GM18505 (cell line): ENCODE measurements at regions not wholly inside any gene's neighbourhood (a gene's known extent, or its start where the extent isn't known, plus 50 kb on each side); places are given as distances from the start of the nearest gene placed in this dataset.

Experiments used
- ATAC-seq: cut with Tn5 transposase; IDR thresholded peaks from one replicate; pipeline ENCODE4 v1.9.1; 2021; ENCODE audit not compliant: unreplicated experiment
- POLR2A ChIP-seq: IDR thresholded peaks from 4 replicates; pipeline ENCODE4 v1.6.1; 2011; ENCODE audit warnings: borderline replicate concordance; ENCODE audit not compliant: insufficient read depth, insufficient read length; ENCODE audit errors: extremely low read depth

DNA sequence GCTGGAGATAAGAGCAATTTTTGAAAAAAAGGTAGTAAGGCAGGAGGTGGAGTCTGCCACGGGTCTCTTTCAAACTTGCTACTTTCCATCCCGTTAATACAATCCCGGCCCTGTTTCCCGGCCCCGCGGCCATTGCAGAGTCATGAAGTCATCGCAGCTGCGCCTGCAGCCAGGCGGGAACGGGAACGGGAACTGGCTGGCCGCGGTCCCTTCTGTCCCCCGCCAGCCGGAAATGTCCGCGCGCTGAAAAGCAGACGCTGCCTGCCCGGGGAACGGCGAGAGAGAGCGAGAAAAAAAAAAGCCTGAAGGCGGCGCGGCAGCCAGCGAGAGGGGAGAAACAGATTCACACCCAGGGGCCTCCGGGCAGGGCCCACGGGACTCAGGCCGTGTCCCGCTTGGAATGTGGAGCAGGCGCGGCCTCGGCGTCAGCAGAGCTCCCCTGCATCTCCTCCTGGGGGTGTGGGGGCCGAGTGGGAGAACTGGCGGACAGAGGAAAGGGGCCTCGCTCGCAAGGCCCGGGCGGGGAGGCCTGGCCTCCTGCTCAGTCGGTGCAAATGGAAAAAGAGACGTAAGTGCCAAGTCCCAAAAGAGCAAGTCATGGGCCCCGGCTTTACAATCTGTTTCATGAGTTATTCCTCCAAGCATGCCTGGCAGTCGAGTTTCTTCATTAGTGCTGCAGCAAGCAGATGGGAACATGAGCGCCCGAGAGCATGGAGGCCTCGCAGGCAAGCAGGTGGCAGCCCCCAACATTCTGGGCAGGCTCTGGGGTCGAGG, 201.2 kb upstream of the GAS1 start:
- ATAC-seq, result no peak
- no peak for TF ChIP-seq POLR2A

DNA sequence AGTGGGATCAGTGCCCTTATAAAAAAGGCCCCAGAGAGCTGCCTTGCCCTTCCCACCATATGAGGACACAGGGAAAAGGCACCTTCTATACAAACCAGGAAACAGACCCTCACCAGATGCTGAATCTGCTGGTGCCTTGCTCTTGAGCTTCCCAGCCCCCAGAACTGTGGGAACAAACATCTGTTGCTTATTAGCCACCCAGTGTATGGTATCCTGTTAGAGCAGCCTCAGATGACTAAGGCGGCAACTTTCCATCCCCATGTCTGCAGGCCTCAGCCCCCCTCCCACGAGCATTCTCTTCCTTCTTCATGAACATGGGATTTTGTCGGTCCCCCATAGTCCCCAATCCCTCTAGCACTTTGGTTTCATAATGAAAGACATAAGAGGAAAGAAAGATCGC, 202.5 kb upstream of the GAS1 start:
- TF ChIP-seq POLR2A, result no peak
- ATAC-seq, result no peak

- TF ChIP-seq POLR2A, result no peak
- ATAC-seq, result no peak
Observed at GRCh38 chr9:87152256-87152655, 204.9 kb upstream of the GAS1 start.

DNA sequence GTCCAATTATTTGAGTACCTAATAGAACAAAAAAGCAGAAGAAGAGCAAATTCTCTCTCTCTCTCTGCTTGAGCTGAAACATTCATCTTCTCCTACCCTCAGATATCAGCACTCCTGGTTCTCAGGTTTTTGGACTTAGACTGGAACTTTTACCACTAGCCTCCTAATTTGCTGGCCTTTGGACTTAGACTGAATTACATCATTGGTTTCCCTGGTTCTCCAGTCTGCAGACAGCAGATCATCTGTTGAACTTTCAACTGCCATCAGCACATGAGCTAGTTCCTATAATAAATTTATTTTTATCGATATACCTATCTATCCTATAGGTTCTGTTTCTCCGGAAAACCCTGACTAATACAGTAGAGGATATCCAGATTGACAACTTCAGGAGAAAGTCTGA, 208.9 kb upstream of the GAS1 start:
- ATAC-seq, result no peak

DNA sequence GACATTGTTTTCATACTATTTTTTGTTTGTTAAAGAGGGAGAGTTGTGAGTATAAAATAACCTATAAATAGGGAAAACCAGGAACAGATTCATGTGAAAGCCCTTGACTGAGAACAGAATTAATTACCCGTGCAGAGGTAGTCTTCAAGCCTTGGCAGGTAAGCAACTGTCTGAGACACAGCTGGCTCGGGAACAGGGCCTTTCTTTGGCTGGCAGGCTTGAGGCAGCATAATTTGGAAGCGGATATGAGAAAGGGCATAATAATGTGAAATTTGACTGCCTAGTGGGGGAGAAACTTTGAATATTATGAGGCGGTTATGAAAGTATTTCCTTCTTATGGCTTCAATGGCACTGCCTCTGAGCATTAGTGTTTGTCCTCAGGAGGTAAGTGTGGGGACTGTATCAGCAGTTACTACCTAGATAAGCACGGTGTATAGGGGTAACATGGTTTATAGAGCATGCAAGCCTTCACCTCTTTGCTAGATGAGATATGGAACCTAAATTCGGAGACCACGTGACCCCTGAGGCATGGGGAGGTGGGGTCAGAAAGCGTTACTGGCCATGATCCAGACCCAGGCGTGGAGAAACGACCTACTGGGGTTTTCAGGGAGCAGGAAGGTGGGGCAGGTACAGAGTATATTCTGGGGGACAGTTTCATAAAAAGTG, 210.2 kb upstream of the GAS1 start:
- TF ChIP-seq POLR2A, result no peak
- ATAC-seq, result no peak

More for the DNA sequence above, 208.9 kb upstream of the GAS1 start:
- TF ChIP-seq POLR2A, result no peak

- TF ChIP-seq POLR2A, result no peak
- no peak for ATAC-seq
Observed at GRCh38 chr9:87158765-87159164, 211.5 kb upstream of the GAS1 start.

DNA sequence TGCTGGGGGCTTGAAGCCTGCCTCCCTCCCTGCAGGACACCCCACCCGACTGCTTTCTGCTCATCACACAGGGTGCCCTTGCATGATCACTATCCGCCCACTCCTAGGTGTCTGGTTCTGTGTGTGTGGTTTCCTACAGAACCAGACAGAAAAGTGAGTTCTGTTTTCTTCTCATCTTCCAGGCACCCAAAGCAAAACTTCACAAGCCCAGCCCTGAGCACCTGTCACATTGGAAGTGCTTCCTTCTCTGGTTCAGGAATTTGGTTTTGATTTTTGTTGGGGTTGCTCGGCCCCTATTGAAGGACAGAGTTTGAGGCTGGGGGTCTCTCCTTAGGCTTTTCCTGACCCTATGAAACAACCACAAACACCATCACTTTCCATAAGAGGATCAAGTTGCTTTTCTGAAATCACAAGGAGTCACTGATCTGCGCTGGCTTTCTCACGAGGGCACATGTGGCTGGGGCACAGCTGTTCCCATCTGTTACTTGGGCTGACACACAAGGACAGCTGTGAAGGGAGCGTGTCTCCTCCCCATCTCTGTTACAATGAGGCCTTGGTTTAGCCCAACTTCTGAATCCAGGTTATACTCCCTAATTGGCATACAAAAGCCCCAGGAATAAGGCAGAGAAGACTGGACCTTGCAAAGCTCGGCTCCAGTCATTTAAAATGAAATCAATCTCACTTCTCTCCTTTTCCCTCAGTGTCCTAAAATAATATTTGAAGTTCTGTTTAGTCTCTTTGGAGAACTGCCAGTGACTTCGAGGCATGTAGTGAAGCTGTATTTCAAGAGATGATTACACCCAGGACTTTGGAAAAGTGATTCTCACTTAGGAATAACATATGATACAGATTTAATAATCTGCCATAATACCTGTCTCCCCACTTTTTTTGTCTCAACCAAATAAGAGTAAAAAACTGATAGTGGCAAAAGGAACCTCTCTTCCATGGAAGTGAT, 213.1 kb upstream of the GAS1 start:
- TF ChIP-seq POLR2A, result no peak
- no peak for ATAC-seq

GRCh38 chr9:87167161-87167560, 219.9 kb upstream of the GAS1 start:
- ATAC-seq, result no peak
- no peak for TF ChIP-seq POLR2A

DNA sequence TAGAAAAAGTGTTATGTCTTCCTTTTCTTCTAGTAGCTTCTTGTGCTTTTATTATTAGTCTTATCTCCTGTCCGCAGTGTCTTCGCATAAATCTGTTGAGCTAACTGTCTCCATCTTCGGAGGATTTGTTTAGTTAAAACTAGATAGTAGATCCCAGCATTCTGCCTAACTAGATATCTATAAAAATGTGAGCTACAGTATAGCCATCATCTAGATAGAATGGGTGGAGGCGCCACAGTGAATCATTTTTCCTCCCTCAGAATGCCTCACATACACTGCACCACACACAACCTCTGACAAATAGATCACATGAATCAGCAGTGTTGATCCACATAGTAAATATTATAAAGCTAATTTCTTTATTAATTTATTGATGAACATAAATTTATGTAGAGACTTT, 220.3 kb upstream of the GAS1 start:
- no peak for ATAC-seq
- TF ChIP-seq POLR2A, result no peak

- no peak for ATAC-seq
- TF ChIP-seq POLR2A, result no peak
Observed at GRCh38 chr9:87178302-87178701, 231.0 kb upstream of the GAS1 start.

DNA sequence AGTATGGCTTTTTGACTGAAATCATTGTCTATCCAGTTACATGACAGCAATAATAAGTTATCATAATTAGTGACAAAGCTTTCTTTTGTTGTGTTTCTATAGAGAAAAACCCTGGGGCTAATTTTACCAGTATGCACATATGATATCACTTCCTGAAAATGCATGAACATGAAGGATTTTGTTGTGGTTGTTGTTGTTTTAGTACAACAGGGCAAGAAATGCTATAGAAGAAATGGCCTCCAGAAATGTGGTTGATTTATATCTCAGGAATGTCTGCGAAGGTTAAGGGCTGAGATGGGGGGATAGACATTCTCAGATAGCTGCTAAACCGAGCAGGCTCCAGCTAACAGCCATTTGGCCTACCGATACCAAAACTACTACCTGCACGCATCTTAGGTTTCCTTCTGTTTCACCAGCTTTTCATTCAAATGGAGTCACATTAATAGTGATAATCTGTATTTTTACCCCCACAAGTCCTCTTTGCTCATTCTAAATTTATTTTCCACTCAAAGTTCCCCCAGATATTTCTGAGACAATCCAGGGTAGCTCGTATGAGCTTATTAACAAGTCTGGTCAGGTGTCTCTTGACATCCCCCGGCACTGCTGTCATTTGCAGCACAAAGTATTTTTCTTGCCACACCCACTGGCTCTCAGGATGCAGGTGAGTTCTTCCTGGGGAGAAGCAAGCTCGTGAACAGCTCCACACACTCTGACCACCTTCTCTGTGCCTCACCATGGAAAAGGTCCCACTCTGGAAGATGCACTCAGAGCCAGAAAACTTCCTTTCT, 232.4 kb upstream of the GAS1 start:
- TF ChIP-seq POLR2A, result no peak

GRCh38 chr9:87180361-87180760, 233.1 kb upstream of the GAS1 start:
- TF ChIP-seq POLR2A, result no peak
- ATAC-seq, result no peak

More for the DNA sequence above, 232.4 kb upstream of the GAS1 start:
- ATAC-seq, result no peak

GRCh38 chr9:87180841-87181240, 233.5 kb upstream of the GAS1 start:
- TF ChIP-seq POLR2A, result no peak
- ATAC-seq, result no peak

DNA sequence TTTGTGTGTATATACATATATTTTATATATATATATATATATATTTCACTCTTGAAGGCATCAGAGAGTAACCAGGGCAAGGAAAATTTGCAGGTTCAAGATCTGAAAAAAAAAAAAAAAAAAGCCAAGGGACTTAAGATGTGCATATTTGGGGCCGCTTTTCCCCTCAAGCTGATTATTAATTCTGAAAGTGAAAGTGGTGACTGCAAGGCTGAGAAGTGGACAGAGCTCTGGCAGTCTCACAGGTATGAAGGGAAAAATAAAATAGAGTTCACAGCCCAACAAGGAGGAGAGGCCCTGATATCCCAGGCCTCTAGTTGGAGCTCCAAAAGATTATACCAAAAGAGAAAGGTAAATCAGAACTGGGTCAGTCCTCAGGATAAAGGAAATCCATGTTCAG, 234.4 kb upstream of the GAS1 start:
- ATAC-seq, result no peak
- no peak for TF ChIP-seq POLR2A
